HepG2 (cell line): ENCODE measurements at regions not wholly inside any gene's neighbourhood (a gene's known extent, or its start where the extent isn't known, plus 50 kb on each side); places are given as distances from the start of the nearest gene placed in this dataset.
A peak's percentile ranks its signal among the peaks of the same experiment; 100 is the strongest.

Source experiments
- CREB3 ChIP-seq: sonication (generic); formaldehyde crosslinking; IDR thresholded peaks from 2 replicates; pipeline ENCODE4 v1.5.0; 2020; ENCODE audit warnings: missing genetic modification reagents
- DBP ChIP-seq: sonication (generic); formaldehyde crosslinking; IDR thresholded peaks from 2 replicates; pipeline ENCODE4 v1.4.0; 2020; ENCODE audit warnings: missing genetic modification reagents; ENCODE audit errors: not compliant biosample characterization
- HOMEZ ChIP-seq: IDR thresholded peaks from 2 replicates; pipeline ENCODE4 v1.6.1; 2016; ENCODE audit warnings: low read depth
- KDM3A ChIP-seq: IDR thresholded peaks from 2 replicates; pipeline ENCODE4 v1.6.1; 2018; ENCODE audit warnings: low read depth, missing compliant biosample characterization
- MTF1 ChIP-seq: sonication (generic); formaldehyde crosslinking; IDR thresholded peaks from 2 replicates; pipeline ENCODE4 v1.5.0; 2020; ENCODE audit warnings: missing genetic modification reagents
- NONO ChIP-seq, 2 experiments: fragments of 450-650 bp in 1 of 2; sonication (generic) in 1 of 2; formaldehyde crosslinking in 1 of 2; IDR thresholded peaks in 1 of 2; conservative IDR thresholded peaks in 1 of 2; 2 replicates each; pipeline versions ENCODE4 v1.6.1 to v1.8.0; 2017 to 2022; ENCODE audit warnings: mild to moderate bottlenecking in 1 of 2, missing genetic modification reagents in 1 of 2, moderate library complexity in 1 of 2
- RBAK ChIP-seq: sonication (generic); formaldehyde crosslinking; IDR thresholded peaks from 2 replicates; pipeline ENCODE4 v1.5.1; 2020; ENCODE audit warnings: mild to moderate bottlenecking, missing genetic modification reagents
- REPIN1 ChIP-seq: sonication (generic); formaldehyde crosslinking; IDR thresholded peaks from 2 replicates; pipeline ENCODE4 v1.8.0; 2022; ENCODE audit warnings: missing genetic modification reagents, low read depth, mild to moderate bottlenecking, borderline replicate concordance
- SALL1 ChIP-seq: sonication (generic); formaldehyde crosslinking; IDR thresholded peaks from 2 replicates; pipeline ENCODE4 v1.8.0; 2022; ENCODE audit warnings: mild to moderate bottlenecking, missing genetic modification reagents
- SIN3A ChIP-seq: IDR thresholded peaks from 2 replicates; pipeline ENCODE4 v1.6.1; 2011; ENCODE audit warnings: low read depth, mild to moderate bottlenecking, control low read depth, low read length, borderline replicate concordance
- SNAPC4 ChIP-seq: sonication (generic); formaldehyde crosslinking; IDR thresholded peaks from 2 replicates; pipeline ENCODE4 v1.4.0; 2020; ENCODE audit warnings: mild to moderate bottlenecking, missing genetic modification reagents
- SNAPC5 ChIP-seq: sonication (generic); formaldehyde crosslinking; IDR thresholded peaks from 2 replicates; pipeline ENCODE4 v1.8.1; 2023; ENCODE audit warnings: mild to moderate bottlenecking, missing genetic modification reagents, borderline replicate concordance
- THAP7 ChIP-seq: sonication (generic); formaldehyde crosslinking; IDR thresholded peaks from 2 replicates; pipeline ENCODE4 v1.8.1; 2023; ENCODE audit warnings: mild to moderate bottlenecking, missing genetic modification reagents
- ZNF121 ChIP-seq: sonication (generic); formaldehyde crosslinking; IDR thresholded peaks from 2 replicates; pipeline ENCODE4 v1.5.0; 2020; ENCODE audit warnings: mild to moderate bottlenecking, missing genetic modification reagents
- ZNF547 ChIP-seq: sonication (generic); formaldehyde crosslinking; IDR thresholded peaks from 2 replicates; pipeline ENCODE4 v1.5.1; 2020; ENCODE audit warnings: mild to moderate bottlenecking, missing genetic modification reagents
- ZNF710 ChIP-seq: sonication (generic); formaldehyde crosslinking; IDR thresholded peaks from 2 replicates; pipeline ENCODE4 v1.5.0; 2020; ENCODE audit warnings: mild to moderate bottlenecking, missing genetic modification reagents, borderline replicate concordance
- ZNF841 ChIP-seq: sonication (generic); formaldehyde crosslinking; IDR thresholded peaks from 2 replicates; pipeline ENCODE4 v1.8.1; 2023; ENCODE audit warnings: missing genetic modification reagents, borderline replicate concordance

- TF ChIP-seq NONO (IDR thresholded peaks at IDR 0.05) (no peak), NONO (CRISPR knock-in tag; conservative IDR thresholded peaks at IDR 0.05) (0 out of 2 replicates have a peak, but pooled peaks have one; percentile 51), KDM3A (CRISPR knock-in tag) (peak; percentile 66; the same call in 1 of the 2 replicates), ZNF547 (CRISPR knock-in tag) (no peak), SALL1 (peak; percentile 90), THAP7 (CRISPR knock-in tag) (no peak), CREB3 (CRISPR knock-in tag) (no peak), REPIN1 (no peak), ZNF710 (peak; percentile 65; the same call in 1 of the 2 replicates), ZNF841 (no peak), SIN3A (no peak), MTF1 (CRISPR knock-in tag) (no peak), HOMEZ (CRISPR knock-in tag) (peak; percentile 96), SNAPC4 (no peak), ZNF121 (no peak), SNAPC5 (CRISPR knock-in tag) (no peak), RBAK (CRISPR knock-in tag) (no peak), DBP (no peak)
Observed at GRCh38 chr1:219310181-219310728, 136.6 kb downstream of the LYPLAL1 start (continued).
